HL-60 (cell line): ENCODE measurements at regions not wholly inside any gene's neighbourhood (a gene's known extent, or its start where the extent isn't known, plus 50 kb on each side); places are given as distances from the start of the nearest gene placed in this dataset.

ENCODE experiments used
- DNase-seq, 2 experiments: peaks; one replicate each; pipeline ENCODE4 v3.0.0-alpha.2; 2010 to 2020; ENCODE audit warnings: low read depth in 1 of 2, low spot score in 1 of 2
- H3K27ac ChIP-seq: fragments of 250-450 bp; sonication (Bioruptor Pico); replicated peaks from 2 replicates; pipeline ENCODE4 v1.5.1; 2020; ENCODE audit warnings: mild to moderate bottlenecking, moderate library complexity
- H3K27me3 ChIP-seq: fragments of 250-450 bp; sonication (Bioruptor Pico); 2 replicates; pipeline ENCODE4 v1.5.1; 2021; ENCODE audit warnings: mild to moderate bottlenecking, moderate library complexity; ENCODE audit not compliant: insufficient read depth, poor library complexity, severe bottlenecking
- H3K4me3 ChIP-seq: replicated peaks from 2 replicates; pipeline ENCODE4 v1.5.1; 2011; ENCODE audit warnings: mild to moderate bottlenecking, control low read depth, low read length; ENCODE audit not compliant: insufficient read depth
- GABPA ChIP-seq: IDR thresholded peaks from 2 replicates; pipeline ENCODE4 v1.6.1; 2012; ENCODE audit warnings: low read depth
- POLR2AphosphoS5 ChIP-seq: IDR thresholded peaks from 2 replicates; pipeline ENCODE4 v1.6.1; 2012; ENCODE audit warnings: low read depth
- SPI1 ChIP-seq: IDR thresholded peaks from 2 replicates; pipeline ENCODE4 v1.6.1; 2012; ENCODE audit warnings: low read depth, mild to moderate bottlenecking, borderline replicate concordance
- TF ChIP-seq, protein P1 (sequence below): IDR thresholded peaks from 2 replicates; pipeline ENCODE4 v1.6.1; 2012; ENCODE audit warnings: low read depth; ENCODE audit not compliant: insufficient replicate concordance
- TF ChIP-seq, protein P2 (sequence below): IDR thresholded peaks from one replicate; pipeline ENCODE4 v1.5.1; 2011; ENCODE audit warnings: low read length, control low read depth, inconsistent platforms; ENCODE audit not compliant: insufficient read depth

DNA sequence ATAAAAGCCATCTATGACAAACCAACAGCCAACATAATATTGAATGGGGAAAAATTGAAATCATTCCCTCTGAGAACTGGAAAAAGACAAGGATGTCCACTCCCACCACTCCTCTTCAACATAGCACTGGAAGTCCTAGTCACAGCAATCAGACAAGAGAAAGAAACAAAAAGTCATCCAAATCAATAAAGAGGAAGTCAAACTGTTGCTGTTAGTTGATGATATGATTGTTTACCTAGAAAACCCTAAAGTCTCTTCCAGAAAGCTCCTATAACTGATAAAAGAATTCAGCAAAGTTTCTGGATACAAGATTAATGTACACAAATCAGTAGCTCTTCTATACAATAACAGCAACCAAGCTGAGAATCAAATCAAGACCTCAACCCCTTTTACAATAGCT lies 285.1 kb upstream of the PHF14 start:
- no peak for DNase-seq
- TF ChIP-seq POLR2AphosphoS5: no peak
- TF ChIP-seq, protein P1, sequence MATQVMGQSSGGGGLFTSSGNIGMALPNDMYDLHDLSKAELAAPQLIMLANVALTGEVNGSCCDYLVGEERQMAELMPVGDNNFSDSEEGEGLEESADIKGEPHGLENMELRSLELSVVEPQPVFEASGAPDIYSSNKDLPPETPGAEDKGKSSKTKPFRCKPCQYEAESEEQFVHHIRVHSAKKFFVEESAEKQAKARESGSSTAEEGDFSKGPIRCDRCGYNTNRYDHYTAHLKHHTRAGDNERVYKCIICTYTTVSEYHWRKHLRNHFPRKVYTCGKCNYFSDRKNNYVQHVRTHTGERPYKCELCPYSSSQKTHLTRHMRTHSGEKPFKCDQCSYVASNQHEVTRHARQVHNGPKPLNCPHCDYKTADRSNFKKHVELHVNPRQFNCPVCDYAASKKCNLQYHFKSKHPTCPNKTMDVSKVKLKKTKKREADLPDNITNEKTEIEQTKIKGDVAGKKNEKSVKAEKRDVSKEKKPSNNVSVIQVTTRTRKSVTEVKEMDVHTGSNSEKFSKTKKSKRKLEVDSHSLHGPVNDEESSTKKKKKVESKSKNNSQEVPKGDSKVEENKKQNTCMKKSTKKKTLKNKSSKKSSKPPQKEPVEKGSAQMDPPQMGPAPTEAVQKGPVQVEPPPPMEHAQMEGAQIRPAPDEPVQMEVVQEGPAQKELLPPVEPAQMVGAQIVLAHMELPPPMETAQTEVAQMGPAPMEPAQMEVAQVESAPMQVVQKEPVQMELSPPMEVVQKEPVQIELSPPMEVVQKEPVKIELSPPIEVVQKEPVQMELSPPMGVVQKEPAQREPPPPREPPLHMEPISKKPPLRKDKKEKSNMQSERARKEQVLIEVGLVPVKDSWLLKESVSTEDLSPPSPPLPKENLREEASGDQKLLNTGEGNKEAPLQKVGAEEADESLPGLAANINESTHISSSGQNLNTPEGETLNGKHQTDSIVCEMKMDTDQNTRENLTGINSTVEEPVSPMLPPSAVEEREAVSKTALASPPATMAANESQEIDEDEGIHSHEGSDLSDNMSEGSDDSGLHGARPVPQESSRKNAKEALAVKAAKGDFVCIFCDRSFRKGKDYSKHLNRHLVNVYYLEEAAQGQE: no peak
- TF ChIP-seq, protein P2, sequence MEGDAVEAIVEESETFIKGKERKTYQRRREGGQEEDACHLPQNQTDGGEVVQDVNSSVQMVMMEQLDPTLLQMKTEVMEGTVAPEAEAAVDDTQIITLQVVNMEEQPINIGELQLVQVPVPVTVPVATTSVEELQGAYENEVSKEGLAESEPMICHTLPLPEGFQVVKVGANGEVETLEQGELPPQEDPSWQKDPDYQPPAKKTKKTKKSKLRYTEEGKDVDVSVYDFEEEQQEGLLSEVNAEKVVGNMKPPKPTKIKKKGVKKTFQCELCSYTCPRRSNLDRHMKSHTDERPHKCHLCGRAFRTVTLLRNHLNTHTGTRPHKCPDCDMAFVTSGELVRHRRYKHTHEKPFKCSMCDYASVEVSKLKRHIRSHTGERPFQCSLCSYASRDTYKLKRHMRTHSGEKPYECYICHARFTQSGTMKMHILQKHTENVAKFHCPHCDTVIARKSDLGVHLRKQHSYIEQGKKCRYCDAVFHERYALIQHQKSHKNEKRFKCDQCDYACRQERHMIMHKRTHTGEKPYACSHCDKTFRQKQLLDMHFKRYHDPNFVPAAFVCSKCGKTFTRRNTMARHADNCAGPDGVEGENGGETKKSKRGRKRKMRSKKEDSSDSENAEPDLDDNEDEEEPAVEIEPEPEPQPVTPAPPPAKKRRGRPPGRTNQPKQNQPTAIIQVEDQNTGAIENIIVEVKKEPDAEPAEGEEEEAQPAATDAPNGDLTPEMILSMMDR: no peak
- Histone ChIP-seq H3K4me3 (no peak overlapping the region), H3K27me3 (no peaks in the 10 kb centered on the region), H3K27ac (no peak overlapping the region)

DNA sequence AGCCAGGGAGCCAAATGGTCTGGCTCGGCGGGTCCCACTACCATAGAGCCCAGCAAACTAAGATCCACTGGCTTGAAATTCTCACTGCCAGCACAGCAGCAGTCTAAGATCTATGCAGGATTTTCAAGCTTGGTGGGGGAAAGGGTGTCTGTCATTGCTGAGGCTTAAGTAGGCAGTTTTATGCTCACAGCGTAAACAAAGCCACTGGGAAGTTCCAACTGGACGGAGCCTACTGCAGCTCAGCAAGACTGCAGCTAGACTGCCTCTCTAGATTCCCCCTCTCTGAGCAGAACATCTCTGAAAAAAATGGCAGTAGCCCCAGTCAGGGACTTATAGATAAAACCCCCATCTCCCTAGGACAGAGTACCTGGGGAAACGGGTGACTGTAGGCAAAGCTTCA lies 277.6 kb upstream of the PHF14 start:
- no peak overlapping the region for H3K4me3 ChIP-seq
- H3K27me3 ChIP-seq: no peaks in the 10 kb centered on the region
- no peak overlapping the region for H3K27ac ChIP-seq
- no peak for DNase-seq
- TF ChIP-seq POLR2AphosphoS5 (no peak), SPI1 (no peak), GABPA (no peak)
- TF ChIP-seq, protein P1: no peak

DNA sequence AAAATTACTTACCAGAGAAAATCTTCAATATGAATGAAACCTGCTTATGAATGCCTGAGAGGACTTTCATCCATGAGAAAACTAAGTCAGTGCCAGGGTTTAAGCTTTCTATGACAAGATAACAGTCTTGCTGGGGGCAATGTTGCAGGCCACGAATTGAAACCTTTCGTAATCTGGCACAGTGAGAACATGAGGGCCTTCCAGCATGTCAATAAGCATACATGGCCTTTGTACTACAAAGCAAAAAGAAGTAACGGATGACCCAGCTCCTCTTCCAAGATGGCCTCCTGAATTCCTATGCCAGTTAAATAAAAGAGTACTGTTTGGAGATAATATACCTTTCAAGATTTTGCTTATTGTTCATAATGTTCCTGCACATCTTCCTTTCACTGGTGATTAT lies 270.6 kb upstream of the PHF14 start:
- H3K4me3 ChIP-seq: no peak overlapping the region
- no peak overlapping the region for H3K27ac ChIP-seq
- TF ChIP-seq, protein P1: no peak
- TF ChIP-seq, protein P2: no peak
- TF ChIP-seq GABPA (no peak), POLR2AphosphoS5 (no peak), SPI1 (no peak)
- H3K27me3 ChIP-seq: no peaks in the 10 kb centered on the region
- DNase-seq: no peak

DNA sequence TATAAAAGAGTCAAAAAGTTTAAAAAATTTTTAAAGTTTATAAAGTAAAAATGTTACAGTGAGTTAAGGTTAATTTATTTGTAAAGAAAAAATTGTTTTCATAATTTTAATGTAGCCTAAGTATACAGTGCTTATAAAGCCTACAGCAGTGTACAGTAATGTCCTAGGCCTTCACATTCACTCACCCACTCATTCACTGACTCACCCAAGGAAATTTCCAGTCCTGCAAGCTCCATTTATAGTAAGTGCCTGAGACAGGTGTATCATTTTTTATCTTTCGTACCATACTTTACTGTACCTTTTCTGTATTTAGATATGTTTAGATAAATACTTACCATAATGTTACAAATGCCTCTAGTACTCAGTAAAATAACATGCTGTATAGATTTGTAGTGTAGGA lies 269.7 kb upstream of the PHF14 start:
- H3K27me3 ChIP-seq: no peaks in the 10 kb centered on the region
- H3K4me3 ChIP-seq: no peak overlapping the region
- TF ChIP-seq SPI1 (no peak), GABPA (no peak), POLR2AphosphoS5 (no peak)
- TF ChIP-seq, protein P1: no peak
- TF ChIP-seq, protein P2: no peak
- no peak for DNase-seq
- H3K27ac ChIP-seq: no peak overlapping the region
